Jurkat, Clone E6-1 (cell line): ENCODE measurements at regions not wholly inside any gene's neighbourhood (a gene's known extent, or its start where the extent isn't known, plus 50 kb on each side); places are given as distances from the start of the nearest gene placed in this dataset.

Experiments used
- DNase-seq: peaks from one replicate; pipeline ENCODE4 v3.0.0-alpha.2; 2011; ENCODE audit warnings: low read depth, low spot score
- H3K4me3 ChIP-seq: 2 replicates; pipeline ENCODE4 v1.5.1; 2011; ENCODE audit warnings: mild to moderate bottlenecking, low read length, control low read depth, moderate library complexity

GRCh38 chr6:144854654-144855053 lies 569.5 kb downstream of the UTRN start:
- no peak overlapping the region for H3K4me3 ChIP-seq

DNA sequence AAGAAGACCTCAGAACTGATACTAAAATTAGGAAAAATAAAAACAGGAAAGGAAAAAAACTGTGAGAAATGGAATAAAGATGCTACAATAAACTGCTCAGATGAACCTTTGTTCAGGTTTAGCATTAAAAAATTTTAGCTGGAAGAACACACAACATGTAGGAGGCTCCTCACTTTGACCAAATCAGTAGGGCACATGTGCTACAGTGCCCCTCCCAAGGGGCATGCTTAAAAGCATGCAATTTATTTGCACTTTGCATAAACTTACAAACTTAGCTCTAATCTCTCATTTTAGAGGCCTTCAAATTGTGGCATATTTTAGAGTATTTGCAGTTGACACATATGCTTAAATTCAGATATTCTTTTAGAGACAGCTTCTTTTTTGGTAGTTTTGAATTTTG lies 570.2 kb downstream of the UTRN start:
- no peak for DNase-seq
- no peak overlapping the region for H3K4me3 ChIP-seq

More at GRCh38 chr6:144854654-144855053, 569.5 kb downstream of the UTRN start:
- DNase-seq, result no peak

DNA sequence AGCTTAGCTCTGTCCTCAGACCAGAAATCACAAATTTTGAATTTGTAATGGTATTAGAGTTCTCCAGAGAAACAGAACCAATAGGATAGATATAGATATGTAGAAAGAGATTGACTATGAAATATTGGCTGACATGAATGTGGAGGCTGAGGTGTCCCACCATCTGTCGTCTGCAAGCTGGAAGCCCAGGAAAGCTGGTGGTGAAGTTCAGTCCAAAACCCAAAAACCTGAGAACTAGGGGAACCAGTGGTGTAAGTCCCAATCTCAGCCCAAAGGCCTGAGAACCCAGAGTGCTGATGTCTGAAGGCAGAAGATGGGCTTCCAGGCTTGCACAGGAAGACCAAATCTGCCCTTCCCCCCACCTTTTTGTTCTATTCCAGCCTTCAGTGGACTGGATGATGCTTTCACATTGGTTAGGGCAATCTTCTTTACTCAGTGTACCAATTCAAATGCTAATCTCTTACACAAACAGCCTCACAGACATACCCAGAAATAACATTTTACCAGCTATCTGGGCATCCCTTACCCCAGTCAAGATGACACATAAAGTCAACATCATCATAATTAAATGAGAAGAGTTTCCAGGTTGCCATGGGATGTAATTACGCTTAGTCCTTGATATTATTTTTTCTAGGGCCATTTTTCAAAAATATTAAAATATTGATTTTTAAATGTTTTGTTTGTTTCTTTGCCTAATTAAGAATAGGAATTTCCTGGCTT lies 570.8 kb downstream of the UTRN start:
- no peak overlapping the region for H3K4me3 ChIP-seq
- DNase-seq, result no peak

- no peak for DNase-seq
- no peak overlapping the region for H3K4me3 ChIP-seq
Measured at GRCh38 chr6:144856622-144857021, 571.5 kb downstream of the UTRN start.

- DNase-seq, result no peak
- no peak overlapping the region for H3K4me3 ChIP-seq
Measured at GRCh38 chr6:144857086-144857485, 572.0 kb downstream of the UTRN start.

GRCh38 chr6:144862769-144863168 lies 577.6 kb downstream of the UTRN start:
- no peak for DNase-seq
- no peak overlapping the region for H3K4me3 ChIP-seq

DNA sequence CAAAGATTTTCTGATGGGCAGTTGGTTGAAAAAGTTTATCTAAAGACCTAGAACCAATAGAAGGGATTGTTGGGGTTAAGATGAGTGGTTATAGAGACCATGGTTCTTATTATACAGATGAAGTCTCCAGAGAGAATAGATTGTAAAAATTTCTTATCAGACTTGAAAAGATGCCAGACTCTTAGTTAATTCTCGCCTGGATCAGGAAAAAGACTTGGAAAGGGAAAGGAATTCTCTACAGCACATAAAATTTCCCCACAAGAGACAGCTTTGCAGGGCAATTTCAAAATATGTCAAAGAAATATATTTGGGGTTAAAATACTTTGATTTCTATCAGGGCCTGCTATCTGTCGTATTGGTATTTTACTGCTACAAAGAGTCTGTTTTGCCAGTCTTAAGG lies 582.6 kb downstream of the UTRN start:
- no peak overlapping the region for H3K4me3 ChIP-seq
- DNase-seq, result no peak

DNA sequence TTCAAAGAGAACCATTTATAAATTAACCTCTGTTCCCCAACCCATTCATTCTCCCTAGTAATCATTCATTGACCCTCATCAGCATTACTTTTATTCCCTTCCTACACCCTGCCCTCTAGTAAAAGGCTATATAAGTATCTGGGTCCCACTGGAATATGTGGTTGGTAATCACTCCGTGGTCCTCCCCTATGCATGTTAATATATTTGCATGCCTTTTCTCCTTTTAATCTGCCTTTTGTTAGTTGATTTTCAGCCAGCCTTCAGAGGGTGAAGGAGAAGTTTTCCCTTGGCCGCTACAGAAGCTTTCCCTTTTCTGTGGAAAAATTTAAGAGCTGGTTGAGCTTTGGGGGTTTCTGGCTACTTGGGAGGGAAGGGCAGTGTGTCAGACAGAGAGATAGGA lies 585.6 kb downstream of the UTRN start:
- no peak for DNase-seq
- no peak overlapping the region for H3K4me3 ChIP-seq

DNA sequence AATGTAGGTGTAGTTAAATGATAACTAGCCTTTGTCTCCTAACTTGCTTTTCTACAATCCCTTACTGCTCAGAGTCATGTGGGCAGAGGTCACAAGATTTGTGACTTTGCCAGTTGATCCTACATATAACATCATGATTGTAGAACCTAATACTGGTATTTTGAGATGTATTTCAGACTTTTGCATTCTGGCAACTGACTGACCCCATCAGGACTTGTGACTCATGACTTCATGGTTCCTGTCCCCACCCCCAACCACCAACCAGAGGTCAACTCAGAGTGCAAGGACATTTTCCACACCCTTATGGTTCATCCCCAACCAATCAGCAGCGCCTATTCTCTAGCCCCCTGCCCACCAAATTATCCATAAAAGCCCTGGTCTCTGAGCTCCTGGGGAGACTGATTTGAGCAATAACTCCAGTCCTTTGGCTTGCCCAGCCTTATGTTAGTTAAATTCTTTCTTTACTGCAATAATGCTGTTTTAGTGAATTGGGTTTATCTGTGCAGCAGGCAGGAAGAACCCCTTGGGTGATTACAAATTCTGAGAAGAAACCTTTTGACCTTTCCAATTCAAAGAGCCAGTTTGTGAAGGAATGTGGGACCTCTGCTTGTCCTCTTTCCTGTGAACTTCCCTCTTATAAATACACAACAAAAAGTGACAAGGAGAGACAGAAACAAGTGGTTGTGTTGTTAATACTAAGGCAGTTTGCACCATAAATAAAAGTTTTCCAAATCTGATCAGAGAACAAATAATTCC lies 588.7 kb downstream of the UTRN start:
- H3K4me3 ChIP-seq, result no peak overlapping the region
- no peak for DNase-seq

DNA sequence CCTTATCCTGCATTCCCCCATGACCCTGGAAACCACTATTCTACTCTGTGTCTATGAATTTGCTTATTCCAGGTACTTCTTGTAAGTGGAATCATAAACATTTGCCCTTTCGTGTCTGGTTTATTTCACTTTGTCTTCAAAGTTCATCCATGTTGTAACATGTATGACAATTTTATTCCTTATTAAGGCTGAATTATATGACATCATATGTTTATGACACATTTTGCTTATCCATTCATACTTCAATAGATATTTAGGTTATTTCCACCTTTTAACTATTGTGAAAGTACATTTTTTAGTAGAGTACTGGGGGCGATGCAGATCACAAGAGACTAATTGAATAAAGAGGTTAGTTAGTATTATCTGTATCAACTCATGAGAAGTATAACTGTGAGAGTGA lies 591.6 kb downstream of the UTRN start:
- no peak for DNase-seq
- H3K4me3 ChIP-seq, result no peak overlapping the region

- no peak overlapping the region for H3K4me3 ChIP-seq
Measured at GRCh38 chr6:144877118-144877517, 592.0 kb downstream of the UTRN start.

DNA sequence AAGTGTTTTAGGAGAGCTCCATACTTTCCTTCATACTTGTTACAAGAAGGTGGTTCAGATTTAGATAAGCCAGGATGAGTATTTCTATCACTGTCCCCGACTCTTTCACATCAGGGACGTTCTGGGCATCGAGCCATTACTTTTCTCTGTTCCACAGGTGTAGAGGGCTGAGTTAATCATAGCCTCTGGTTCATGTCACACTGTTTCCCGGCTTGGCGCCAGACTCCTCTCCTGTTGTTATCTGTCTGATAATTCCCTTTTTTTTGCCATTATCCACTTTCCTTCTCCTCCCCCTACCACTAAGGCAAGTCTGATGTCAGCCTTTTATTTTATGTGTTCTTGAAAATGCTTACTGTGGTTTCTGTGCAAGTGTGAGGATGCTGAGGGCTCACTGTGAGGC lies 593.4 kb downstream of the UTRN start:
- no peak for DNase-seq
- no peak overlapping the region for H3K4me3 ChIP-seq

More at GRCh38 chr6:144877118-144877517, 592.0 kb downstream of the UTRN start:
- no peak for DNase-seq

- no peak for DNase-seq
- no peak overlapping the region for H3K4me3 ChIP-seq
Measured at GRCh38 chr6:144879436-144879835, 594.3 kb downstream of the UTRN start.

DNA sequence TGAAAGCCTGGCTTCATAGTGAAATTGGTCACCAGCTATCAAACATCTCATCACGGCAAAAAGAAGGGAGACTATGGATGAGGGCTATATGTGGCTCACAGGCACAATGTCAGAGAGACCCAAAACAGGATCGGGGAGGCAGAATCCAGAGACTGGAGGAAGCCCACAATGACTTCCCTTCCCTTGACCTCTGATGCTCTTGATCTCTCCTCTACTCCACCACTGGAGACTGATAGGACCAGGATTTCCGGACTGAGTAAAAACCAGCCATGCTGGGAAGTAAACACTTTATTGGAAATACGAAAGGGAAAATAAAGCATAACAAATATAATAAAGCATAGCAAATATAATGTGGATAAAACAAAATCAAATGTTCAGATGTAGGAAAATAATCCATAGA lies 597.3 kb downstream of the UTRN start:
- no peak overlapping the region for H3K4me3 ChIP-seq
- DNase-seq, result no peak

DNA sequence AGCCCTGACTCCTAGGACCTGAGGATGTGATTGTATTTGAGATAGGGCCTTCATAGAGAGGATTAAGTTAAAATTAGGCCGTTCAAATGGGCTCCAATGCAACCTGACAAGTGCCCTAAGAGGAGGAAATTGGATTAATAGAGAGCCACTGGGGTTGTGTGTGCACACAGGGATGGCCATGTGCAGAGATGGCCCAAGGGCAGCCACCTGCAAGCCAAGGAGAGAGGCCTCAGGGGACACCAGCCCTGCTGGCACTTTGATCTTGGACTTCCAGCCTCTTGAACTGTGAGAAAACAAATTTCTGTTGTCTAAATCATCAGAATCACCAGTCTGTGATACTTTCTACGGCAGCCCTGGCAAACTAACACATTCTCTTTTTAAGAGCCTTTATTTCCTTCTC lies 598.8 kb downstream of the UTRN start:
- no peak for DNase-seq
- H3K4me3 ChIP-seq, result no peak overlapping the region

GRCh38 chr6:144885817-144886216 lies 600.7 kb downstream of the UTRN start:
- no peak overlapping the region for H3K4me3 ChIP-seq
- DNase-seq, result no peak

GRCh38 chr6:144886682-144887081 lies 601.5 kb downstream of the UTRN start:
- no peak for DNase-seq
- no peak overlapping the region for H3K4me3 ChIP-seq

DNA sequence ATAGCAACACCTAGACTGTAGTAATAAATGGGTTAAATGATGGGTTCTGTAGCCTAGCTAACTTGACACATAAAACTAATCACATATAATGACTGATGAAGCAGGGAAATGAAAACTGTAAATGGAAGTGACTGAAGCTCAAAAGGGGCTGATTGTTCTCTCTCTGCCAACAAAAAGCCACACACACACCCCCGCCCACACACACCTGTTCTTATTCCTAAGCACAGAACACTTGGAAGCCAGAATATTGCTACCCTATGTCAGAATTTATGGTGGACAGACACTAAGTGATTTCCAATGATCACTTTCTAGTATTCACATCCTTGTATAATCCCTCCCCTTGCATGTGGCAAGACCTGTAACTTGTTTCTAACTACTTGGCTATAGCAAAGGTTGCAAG lies 603.5 kb downstream of the UTRN start:
- DNase-seq, result no peak
- H3K4me3 ChIP-seq, result no peak overlapping the region

- no peak overlapping the region for H3K4me3 ChIP-seq
Measured at GRCh38 chr6:144893680-144894151, 608.6 kb downstream of the UTRN start.

GRCh38 chr6:144894240-144894639 lies 609.1 kb downstream of the UTRN start:
- H3K4me3 ChIP-seq, result no peak overlapping the region
- DNase-seq, result no peak

More at GRCh38 chr6:144893680-144894151, 608.6 kb downstream of the UTRN start:
- DNase-seq, result no peak
